IPS-NIHi7 (cell line): ENCODE measurements at regions not wholly inside any gene's neighbourhood (a gene's known extent, or its start where the extent isn't known, plus 50 kb on each side); places are given as distances from the start of the nearest gene placed in this dataset.

Experiments used
- DNase-seq: peaks from one replicate; pipeline ENCODE4 v3.0.0; 2012; ENCODE audit warnings: mixed read lengths; ENCODE audit errors: extremely low spot score

DNA sequence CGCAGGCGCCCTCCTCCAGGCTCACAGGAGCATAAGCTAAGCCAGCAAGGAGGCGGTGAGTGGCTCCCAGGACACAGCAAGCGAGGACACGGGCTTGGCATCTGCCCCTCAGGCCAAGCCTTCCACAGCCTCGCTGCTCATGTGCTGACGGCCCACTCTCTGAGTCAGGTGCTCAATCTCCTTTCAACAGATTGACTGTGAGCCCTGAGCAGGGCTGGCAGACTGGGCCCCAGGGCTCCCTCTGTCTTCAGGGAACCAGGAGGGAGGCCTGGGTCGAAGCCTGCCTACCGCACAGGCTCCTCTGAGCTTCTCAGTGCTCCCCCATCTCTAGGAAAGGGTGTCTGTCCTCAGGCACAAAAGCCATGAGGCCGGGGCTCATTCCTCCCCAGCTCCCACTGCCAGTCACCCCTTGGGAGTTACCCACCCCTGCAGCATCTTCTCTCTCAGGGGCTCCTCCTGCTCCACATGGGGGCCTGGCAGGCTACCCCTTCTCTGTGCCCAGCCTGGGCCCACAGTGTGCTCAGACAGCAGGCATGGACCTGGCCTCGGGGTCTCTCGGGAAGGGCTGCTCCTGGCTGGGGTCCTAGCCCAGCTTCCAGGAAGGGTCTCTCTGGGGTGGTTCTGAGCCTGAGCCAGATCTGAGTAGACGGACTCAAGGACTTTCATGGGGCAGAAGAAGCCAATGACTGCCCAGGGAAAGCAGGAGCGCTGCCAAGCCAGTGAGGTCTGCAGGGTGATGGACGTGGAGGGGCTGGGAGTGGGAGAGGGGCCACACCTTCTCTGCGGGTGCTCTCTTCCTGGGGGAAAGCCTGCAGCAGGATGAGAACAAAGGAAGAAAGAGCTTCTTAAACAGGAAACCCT, 138.0 kb upstream of the GPC1 start:
- peak; percentile 10 for DNase-seq

DNA sequence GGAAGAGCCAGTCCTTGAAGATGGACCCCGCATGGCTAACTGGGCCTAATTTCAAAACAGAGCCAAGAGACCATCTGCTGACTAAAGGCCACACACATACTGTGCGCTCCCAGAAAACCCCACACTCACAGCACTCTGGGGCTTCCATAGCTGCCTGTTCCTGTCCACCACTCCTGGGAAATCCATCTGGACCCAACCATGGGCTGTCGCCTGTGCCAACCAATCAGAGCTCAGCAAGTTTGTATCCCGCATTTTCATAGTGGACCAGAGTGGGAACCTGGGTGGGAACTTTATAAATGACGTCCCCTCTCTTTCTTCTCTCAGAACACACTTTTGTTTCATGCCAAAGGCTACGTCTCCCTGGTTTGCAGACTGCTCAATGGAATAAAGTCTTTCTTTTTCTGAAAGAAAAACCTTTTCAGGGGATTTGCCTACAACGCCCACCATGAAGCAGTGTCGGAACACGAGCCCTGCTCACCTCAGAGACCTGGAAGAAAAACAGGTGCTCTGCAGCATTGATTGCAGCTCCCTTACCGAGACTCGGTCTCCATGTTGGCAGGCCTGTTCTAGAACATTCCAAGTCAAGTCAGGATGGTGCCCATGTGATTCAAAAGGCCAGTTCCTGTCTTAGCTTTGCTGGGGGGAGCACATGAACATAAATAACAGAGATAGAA, 137.2 kb upstream of the GPC1 start:
- DNase-seq: peak; percentile 6

DNA sequence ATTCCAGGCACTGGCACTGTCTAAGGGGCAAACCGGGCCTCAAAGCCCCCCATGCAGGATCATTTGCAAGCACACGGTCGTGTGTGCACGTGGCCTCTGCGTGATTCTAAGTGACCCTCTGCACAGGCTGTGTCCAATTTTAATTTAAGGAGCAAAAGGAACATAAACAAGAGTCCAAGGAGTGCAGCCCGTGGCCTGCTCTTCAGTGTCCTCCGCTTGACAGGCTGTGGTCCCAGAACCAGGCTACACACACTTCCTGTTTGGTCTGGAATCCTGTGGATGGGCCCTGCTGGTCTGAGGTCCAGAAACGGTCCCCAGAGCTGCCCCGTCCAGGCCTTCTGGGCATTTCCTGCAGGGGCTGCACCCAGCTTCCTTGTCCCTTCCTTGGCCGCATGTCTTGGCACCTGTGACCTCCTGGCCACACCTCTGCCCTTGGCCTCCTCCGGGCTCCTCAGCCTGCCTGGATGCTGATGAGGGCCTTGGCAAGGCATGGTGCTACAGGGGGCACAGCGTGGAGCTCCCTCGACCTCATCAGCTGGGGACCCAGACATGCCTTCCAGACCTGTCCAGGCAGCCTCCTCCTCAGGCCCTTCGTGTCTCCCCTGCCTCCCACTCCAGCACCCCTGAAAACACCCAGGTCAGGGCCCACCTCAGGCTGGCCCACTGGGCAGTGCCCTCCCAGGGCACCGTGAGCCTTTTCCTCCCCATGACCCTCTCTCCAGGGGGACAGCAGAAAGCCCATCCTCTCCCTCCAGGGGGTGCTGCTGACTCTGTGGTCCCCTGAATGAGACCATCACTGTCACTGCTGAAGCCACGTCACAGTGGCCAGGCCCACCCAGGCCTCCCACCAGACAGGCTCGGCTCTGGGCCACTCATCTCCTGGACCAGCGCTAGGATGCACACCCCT, 136.4 kb upstream of the GPC1 start:
- DNase-seq: peak; percentile 15

DNA sequence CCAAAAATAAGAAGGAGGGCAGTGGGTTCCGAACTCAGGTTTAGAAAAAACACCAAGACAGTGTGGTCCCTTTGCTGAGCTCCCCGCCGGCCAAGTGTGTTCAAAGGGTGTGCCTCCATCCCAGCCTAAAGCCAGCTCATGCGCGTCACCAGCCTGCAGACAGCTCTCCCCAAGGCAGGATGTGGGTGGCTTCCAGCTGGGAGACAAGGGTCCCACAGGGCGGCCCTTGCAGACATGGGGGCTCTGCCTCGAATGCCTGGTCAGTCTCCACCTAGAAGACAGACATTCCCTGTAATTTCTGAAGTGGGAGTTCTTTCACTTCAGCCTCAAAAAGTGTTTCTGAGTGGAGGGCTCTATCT, 135.8 kb upstream of the GPC1 start:
- no peak for DNase-seq

DNA sequence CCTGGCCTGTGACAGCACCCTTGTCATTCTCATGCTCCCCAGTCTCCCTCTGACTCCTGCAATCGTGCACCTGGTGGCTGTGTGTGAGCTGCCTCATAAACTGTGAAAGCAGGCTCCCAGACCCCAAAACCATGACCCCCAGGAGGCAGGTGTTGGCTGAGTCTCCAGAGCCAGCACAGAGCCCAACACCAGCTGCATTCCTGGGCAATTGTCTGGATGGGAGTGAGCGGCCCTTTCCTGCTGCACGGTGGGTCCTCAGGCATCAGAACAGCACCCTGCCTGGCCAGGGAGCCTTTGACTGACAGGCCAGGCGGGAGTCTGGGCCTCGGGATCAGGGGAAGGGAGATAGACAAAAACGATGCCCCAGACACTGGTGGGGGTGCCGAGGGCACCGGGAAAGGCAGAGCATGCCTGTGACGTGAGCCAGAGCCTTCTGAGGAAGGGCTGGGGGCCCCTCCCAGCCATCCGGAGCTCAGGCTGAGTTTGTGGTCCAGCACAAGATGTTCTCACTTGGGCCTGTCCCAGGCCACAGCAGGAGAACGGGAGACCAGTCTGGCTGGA, 135.1 kb upstream of the GPC1 start:
- peak; percentile 10 for DNase-seq

DNA sequence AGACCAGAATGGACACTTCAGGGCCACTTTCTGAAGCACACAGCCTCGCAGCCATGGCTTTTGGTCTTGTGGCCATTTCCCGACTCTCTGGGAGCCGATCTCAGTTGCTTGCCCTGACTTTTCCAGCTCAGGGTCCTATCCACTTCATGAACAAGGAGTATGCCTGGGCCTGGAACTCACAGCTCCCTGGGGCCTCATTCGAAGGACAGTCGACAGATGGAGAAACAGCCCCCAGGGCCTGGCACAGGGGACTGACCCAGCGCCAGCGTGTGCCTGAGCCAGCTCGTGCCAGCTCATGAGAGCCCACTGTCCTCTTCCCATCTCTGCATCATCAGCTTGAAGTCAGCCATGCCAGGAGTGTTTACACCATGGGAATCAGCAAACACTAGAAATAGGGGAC, 134.6 kb upstream of the GPC1 start:
- DNase-seq: no peak

DNA sequence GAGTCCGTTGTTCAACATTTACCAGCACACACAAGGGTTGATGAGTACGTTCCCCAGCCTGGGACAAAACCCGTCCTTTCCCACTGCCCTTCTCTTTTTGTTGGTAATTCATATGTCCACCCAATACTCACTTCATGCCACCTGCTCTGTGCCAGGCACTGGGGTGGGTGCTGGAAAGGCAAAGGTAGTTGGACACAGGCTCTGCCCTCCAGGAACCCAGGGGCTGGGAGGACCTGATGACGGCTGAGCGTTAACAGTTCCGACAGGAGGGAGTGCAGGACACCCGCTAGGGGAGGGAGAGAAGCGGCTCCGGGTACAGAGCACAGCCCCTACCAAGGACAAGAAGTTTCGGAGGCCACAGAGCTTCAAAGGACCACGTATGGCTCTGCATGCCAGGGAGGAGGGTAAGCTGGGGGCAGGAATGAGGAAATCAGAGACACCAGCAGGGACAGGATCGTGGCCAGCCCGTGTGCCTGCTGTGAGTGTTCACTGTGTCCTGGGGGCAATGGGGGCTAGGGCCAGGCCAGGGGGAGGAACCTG, 134.1 kb upstream of the GPC1 start:
- no peak for DNase-seq

DNA sequence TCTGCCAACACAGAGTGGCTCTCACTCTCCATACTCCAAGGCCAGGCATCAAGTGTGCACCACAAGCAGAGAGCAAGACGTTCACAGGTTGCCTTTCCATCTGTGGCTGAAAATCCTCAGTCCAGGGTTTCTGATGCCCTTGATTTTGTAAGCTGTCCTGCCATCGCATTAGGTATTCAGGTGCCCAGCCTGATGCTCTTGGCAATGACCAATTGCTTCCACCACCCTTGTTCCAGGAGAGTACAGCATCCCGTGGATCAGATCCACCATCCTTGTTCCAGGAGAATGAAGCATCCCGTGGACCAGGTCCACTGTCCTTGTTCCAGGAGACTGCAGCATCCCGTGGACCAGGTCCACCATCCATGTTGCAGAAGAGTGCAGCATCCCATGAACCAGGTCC, 133.4 kb upstream of the GPC1 start:
- no peak for DNase-seq

DNA sequence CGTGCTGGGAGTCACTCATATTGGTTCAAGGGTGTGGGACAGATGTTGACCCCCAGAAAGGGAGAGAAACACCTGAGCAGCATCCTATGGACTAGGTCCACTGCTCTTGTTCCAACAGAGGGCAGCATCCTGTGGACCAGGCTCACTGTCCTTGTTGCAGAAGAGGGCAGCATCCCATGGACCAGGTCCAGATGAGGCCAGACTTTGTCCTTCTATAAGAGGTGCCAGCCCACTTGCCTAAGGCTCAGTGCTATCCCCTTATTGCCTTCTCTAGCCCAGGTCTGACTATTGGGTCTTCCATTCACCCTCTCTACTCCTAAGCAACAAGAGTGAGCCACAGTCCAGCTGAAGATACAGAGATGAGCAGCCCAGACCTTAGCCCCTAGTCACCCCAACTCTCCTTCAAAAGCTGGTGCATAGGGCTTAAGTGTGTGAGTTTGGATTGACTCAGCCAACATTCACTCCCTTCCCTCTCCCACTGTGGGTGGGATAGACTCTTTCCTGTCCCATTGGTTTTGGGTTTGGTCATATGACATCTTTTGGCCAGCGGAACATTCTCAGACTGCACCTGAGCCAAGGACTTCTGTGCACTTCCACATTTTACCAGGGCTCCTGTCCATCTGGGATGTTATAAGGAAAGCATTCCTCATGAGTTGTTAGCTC, 132.4 kb upstream of the GPC1 start:
- no peak for DNase-seq

DNA sequence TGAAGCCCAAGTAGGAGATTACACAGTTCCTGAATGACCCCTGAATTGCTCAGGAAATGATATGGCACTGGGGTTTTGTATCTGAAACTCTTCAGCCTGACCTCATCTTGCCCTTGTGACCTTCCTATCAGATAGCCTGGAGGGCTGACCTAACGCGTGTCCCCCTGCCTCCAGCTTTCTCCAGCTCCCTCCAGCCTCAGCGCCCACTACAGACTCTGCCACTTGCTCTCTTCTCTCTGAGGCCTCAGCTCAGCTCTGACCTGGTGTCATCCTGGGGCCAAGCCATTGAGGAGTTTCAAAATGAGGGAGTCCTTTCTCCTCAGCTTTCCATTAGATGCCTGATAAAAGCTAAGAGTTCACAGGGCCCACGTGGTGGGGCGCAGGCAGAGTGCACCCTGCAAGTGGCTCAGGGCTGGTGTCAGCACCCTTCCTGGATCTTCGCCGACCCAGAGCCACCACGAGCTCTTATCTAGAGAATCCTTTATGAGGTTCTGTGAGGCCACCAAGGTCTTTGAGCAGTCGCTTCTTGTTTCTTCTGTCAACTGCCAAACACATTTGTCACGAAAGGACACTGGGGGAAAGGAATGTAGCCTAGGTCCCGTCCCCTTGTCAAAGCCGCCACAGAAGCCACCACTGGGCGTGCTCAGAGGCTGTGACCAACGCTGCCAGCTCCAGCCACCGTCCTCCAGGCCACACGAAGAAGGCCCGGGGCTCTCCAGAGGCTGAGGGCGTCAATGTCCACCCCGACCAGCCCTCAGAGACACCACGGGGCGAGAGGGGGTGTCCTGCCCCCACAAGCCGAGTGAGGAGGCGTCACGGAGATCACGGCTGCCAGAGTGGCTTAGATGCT, 131.3 kb upstream of the GPC1 start:
- no peak for DNase-seq

DNA sequence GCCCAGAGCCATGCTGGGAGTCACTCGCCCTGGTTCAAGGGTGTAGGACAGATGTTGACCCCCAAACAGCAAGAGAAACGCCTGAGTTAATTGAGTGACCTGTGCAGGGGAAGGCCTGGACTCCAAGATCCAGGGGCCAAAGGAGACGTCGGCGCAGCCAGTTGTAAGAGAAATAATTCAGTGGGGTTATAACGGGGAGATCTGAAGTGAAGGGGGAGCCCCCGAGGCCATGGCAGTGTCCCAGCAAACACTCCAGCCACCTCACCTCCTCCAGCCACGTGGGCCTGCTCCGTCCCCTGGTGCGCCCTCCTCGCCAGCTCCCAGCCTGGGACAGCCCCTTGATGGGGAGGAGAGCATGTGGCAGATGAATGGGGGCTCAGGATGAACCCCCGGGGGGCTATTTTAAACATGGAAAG, 130.7 kb upstream of the GPC1 start:
- DNase-seq: no peak

DNA sequence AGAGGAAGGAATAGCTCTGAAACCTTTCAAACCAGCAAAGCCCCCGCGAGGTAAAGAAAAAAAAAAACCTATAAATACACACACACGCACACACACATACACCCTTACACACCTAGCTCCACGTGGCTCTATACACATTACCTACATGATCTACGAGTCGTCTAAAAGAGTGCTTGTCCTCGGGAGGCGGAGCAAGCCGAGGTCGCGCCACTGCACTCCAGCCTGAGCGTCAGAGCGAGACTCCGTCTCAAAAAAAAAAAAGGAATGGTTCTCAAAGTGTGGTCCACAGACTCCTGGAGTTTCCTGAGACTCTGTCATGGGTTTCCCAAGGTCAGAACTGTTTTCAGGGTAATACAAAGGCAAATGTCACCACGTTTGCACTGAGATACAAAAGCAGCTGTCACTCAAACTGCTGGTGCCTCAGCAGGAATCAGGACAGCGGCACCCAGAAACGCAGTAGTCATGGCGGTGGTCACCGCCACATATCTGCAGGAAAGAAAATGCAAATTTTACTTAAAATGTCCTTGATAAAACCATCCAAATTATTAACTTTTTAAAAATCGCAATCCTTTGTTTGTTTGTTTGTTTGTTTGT, 130.0 kb upstream of the GPC1 start:
- no peak for DNase-seq

DNA sequence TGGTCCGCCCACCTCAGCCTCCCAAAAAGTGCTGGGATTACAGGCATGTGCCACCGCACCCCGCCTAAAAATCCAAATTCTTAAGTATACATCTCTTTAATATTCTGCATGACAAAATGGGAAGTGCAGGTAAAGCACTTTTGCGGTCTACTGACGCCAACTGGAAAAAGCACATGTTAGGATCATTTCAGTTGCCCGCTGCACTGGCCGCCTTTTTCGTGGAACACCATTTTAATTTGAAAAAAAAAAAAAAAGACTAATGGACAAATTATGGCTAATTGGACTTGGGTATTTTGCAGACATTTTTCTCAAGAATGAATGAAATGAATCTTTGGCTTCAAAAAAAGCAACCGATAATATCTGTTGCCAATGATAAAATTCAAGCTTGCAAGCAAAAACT, 129.3 kb upstream of the GPC1 start:
- no peak for DNase-seq

DNA sequence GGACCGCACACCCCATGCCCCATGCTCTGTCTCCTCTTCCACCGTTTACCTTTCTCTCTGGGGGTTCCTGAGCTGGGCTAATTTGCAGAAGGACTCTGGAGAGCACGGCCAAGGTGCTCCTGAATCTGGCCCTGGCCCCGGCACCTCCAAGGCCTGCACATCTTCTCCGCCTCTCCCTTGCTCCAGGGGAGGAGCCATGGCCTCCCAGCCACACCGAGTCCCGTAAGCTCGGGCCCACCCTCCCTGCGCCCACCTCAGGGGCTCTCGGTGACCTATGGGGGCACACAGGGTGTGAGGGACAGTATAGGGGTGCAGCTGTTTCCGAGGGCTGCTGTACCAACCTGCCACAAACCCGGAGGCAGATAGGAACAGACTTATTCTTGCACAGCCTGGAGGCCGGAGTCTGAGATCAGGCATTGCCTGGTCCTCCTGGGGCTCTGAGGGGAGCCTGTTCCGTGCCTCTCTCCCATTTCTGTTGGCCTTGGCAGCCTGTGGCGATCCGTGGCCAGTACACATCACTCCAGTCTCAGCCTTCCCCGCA, 127.3 kb upstream of the GPC1 start:
- no peak for DNase-seq

DNA sequence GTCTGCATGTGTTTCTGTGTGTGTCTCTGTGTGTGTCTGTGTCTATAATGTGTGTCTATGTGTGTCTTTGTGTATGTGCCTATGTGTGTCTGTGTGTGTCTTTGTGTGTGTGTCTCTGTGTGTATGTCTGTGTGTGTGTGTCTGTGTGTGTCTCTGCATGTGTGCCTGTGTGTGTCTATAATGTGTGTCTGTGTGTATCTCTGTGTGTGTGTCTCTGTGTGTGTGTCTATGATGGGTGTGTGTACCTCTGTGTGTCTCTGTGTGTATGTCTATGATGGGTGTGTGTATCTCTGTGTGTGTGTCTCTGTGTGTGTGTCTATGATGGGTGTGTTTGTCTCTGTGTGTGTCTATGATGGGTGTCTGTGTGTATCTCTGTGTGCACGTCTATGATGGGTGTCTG, 126.2 kb upstream of the GPC1 start:
- no peak for DNase-seq

DNA sequence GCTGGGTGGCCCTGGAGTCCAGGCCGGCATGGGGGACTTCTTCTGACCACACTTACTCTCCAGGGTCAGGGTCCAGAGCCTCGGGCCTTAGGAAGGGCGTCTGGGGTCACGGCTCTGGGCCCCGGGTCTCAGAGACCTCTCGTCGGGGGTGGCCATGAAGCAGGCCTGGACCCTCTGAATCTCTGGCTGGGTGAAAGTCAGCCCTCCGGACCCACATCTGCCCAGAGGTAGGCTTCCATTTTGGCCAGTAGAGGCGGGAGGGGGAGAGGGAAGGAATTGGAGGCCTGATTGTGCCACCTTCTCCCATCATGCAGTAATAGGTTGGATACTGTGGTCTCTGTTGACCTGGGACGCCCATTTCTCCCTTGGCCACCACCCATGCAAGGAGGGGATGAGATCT, 125.3 kb upstream of the GPC1 start:
- DNase-seq: no peak

DNA sequence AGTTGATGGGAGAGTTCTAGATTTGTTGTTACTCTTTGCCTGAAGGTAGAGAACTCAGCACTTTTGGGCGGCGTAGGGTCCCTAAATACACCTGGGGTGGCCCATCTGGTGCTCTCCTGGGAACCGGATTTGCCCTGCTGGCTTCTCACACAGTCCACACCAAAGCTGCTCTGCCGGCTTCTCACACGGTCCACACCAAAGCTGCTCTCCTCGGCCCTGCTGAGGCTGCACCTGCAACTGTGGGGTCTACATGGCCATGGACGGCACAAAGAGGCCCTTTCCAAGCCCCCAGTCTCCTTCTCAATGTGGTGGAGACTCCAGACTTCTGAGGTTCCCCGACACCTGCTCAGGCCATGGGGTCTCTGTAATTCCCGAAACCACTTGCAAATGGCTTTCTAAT, 124.8 kb upstream of the GPC1 start:
- no peak for DNase-seq

DNA sequence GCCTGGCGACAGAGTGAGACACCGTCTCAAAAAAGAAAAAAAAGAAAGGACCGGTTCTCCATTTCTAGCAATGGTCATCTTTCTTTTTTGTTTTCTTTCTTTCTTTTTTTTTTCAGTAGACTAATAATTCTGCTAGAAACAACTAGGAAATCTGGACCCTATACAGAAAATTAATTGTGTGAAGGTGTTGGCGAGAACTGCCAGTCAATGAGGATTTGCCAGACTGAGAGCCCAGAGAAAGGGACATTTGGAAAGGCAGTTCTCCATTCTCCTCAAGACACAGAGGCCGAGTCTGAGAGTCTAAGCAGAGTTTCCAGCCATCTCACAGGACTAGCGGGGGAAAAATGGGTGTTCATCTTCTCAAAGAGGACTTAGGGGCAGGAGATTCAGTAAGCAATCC, 123.6 kb upstream of the GPC1 start:
- no peak for DNase-seq

DNA sequence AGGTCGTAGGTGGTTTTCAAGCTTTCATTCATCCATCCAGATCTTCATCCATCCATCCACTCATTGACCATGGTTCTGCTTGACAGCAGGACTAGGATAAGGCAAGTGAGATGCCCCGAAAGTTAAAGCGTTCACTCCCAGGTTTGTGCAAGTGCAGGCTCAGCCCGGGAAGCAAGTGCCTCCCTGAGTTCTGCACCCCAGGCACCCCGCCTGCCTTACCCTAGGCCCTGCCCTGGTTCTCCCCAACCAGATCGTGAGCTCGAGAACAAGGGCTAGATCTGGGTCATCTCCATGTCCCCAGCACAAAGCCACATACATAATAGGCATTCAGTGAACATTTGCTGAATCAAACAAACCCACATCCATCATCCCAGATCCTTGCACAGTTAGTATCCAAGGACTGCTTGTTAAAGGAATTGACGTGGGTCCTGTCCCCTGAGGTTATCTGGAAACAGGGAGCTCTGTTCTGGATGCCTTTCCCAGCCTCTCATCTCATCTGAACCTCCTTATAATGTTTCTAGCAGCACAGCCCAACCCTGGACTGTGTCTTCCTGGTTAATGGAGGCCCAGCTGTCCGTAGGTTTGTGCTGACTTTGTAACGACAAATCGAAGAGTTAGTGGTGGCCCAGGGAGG, 116.1 kb upstream of the GPC1 start:
- no peak for DNase-seq
